Astrocyte of the cerebellum (primary cell): ENCODE measurements at regions not wholly inside any gene's neighbourhood (a gene's known extent, or its start where the extent isn't known, plus 50 kb on each side); places are given as distances from the start of the nearest gene placed in this dataset.

ENCODE experiments used
- DNase-seq: peaks from one replicate; pipeline ENCODE4 v3.0.0-alpha.2; 2011; ENCODE audit warnings: low read depth
- H3K4me3 ChIP-seq: 2 replicates; pipeline ENCODE4 v1.5.1; 2011; ENCODE audit warnings: mild to moderate bottlenecking, low read depth, low read length, moderate library complexity
- in situ Hi-C: cut with HindIII; loops from 2 replicates; pipeline ENCODE4 v1.10.0; 2017; ENCODE audit warnings: low sequenced_read_pairs
- TF ChIP-seq, protein P1 (sequence below): IDR thresholded peaks from 2 replicates; pipeline ENCODE4 v1.5.1; 2012; ENCODE audit warnings: low read length, low read depth, moderate library complexity, mild to moderate bottlenecking; ENCODE audit errors: missing control alignments

DNA sequence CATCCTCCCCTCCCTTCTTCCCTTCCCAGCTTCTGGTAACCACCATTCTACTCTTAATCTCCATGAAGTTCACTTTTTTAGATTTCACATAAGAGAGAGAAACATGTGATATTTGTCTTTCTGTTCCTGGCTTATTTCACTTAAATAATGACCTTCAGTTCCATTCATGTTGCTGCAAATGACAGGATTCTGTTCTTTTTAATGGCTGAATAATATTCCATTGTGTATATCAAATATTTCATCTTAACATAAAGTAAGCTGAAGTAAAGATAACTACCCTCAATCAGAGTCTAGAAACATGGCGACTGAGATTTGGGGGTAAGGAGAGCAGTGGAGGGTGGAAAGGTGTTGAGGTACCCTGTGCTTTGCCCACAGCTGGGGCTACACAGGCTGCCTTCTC is 68.9 kb downstream of the RHOU start:
- no peak for DNase-seq
- TF ChIP-seq, protein P1, sequence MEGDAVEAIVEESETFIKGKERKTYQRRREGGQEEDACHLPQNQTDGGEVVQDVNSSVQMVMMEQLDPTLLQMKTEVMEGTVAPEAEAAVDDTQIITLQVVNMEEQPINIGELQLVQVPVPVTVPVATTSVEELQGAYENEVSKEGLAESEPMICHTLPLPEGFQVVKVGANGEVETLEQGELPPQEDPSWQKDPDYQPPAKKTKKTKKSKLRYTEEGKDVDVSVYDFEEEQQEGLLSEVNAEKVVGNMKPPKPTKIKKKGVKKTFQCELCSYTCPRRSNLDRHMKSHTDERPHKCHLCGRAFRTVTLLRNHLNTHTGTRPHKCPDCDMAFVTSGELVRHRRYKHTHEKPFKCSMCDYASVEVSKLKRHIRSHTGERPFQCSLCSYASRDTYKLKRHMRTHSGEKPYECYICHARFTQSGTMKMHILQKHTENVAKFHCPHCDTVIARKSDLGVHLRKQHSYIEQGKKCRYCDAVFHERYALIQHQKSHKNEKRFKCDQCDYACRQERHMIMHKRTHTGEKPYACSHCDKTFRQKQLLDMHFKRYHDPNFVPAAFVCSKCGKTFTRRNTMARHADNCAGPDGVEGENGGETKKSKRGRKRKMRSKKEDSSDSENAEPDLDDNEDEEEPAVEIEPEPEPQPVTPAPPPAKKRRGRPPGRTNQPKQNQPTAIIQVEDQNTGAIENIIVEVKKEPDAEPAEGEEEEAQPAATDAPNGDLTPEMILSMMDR = no peak
- H3K4me3 ChIP-seq = no peak overlapping the region
- in situ Hi-C loops = no loop called here

DNA sequence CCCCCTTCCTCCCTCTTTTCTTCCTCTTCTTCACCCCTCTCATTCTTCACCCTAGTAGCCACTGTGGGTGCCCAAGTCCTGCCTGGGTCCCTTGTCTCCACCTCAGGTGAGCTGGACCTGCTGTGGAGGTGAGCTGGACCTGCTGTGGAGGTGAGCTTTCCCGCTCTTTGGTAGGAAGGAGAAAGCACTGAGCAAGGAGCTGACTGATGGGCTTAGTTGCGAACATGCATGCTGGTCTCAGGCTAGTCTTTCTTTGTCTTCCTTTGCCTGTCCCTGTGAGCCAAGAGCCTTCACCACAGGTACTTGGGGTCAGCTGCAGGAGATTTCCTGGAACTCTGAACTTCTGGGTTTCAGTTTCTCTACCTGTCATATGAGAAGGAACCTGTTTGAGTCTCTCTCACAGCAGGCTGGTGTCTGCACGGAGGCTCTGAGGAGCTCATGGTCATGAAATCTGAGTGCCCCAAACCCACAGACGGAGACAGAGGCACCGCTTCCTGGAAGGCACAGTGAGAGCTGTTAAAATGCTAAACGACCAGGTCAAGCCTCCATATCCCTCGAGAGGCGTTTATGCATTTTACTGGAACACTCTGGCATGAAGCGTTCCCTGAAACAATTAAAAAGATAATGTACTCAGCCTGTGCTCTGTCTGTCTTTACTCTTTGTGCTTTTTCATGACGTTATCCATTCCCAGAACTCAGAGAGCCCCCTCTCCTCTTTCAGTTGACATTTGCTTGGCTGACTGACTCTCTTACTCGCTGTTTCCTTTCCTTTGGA is 69.5 kb downstream of the RHOU start:
- TF ChIP-seq, protein P1 = no peak
- no peak overlapping the region for H3K4me3 ChIP-seq
- in situ Hi-C loops = no loop called here
- no peak for DNase-seq

DNA sequence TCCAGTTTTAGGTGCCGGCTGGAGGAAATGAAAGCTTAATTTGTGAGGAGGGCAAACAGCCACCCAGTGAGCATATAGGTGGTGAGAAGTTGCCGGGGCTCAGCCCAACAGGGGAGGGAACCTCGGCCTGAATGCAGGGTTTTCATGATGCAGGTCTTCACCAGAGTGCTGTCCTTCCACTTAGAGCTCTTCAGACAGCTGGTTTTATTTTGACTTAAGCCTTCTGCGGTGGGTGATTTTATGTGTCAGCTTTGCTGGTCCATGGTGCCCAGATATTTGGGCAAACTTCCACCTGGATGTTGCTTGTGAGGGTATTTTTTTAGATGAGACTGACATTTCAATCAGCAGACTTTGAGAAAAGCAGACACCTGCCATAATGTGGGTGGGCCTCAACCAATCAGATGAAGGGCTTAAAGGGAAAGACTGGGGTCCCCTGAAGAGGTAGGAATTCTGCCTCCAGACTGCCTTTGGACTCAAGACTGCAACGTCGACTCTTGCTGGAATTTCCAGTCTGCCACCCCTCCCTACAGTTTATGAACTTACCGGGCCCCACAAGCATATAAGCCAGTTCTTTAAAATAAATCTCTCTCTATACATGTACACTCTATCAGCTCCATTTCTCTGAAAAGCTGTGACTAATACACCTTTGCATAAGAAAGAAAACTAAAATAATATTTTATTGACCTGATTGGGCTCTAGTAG is 72.8 kb downstream of the RHOU start:
- no peak for DNase-seq
- TF ChIP-seq, protein P1 = no peak
- in situ Hi-C loops = no loop called here
- H3K4me3 ChIP-seq = no peak overlapping the region

DNA sequence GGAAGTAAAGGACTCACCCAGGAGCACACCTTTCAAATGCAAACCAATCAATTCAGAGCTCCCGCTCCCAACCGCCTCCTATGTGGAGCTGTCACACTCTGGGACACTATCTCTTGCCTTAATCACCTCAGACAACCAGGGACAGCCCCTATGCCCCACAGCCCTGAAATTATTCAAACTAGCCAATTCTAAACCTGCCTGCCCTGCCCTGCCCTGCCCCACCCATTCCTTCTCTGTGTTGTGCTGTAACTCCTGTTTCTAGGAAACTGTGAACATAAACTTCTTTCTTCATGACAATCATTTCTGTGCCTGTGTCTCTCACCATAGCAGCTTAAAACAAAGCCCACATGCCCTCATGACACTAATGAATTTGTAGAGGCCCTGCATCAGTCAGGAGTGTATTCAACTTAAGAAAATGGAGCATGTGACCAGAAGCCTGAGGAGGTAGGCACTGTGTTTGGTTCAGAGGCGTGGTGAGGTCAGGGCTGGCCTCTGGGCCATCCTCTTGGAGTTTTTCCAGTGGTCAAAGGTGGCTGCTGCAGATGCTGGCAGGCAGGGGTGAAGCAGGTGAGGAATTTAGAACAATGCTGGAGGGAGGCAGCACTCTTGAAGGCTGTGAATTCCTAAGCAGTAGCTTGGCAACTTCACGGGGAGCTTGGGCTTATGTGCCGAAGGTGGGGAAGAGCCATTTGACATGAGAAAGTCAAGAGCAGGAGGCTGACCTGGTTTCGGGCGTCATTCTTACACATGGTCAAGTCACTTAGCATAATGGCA is 74.5 kb downstream of the RHOU start:
- TF ChIP-seq, protein P1 = no peak
- no peak for DNase-seq
- no peak overlapping the region for H3K4me3 ChIP-seq
- in situ Hi-C loops = no loop called here

DNA sequence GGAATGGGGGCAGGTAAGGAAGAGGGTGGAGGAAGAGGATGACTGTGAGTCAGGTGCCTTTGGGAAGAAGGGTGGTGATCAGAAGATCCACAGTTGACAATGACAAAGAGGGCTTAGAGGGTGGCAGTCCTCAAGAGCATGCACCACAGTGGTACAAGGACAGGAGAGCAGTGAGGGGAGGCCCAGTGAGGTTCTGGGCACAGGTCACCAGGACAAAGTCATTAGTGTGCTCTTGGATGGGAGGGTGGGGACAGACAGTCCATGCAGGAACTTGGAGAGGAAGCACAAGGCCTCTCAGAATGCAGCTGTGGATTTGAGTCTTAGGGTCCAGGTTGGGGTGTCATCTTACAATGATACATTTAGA is 75.1 kb downstream of the RHOU start:
- no peak overlapping the region for H3K4me3 ChIP-seq
- in situ Hi-C loops = no loop called here
- TF ChIP-seq, protein P1 = no peak
- DNase-seq = no peak

DNA sequence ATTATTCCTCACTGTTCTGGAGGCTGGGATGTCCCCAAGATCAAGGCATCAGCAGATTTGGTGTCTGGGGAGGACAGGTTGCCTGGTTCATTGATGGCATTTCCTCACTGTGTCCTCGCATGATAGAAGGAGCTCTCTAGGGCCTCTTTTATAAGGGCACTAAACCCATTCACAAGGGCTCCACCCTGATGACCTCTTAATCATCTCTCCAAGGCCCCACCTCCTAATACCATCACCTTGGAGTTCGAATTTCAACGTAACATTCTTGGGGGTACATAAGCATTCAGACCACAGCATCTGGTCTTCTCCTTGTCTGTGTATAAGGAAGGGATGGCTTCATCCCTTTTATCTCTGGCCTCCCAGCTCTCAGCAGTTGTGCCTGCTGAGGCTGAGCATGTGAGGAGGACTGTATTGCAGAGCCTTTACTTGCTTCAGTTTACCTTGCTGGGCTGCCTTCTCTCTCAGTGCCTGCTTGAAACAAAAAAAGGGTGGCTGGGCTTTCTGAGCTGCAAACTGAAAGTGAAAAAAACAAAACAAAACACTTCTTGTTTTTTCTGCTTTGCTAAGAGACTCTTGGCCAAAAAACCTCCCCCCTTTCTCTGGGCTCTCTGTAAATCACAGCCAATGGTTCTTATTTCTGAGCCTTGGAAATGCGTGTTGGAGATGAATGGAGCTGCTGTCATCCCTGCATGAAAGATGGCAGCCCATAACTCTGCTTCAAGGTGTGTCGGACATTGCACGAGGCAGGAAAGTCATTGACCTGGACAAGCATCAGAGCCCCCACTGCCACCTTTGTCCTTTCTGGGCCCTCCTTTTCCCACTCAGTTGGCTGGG is 75.8 kb downstream of the RHOU start:
- TF ChIP-seq, protein P1 = no peak
- no peak for DNase-seq
- no peak overlapping the region for H3K4me3 ChIP-seq
- in situ Hi-C loops = no loop called here
